Ovary (tissue), 7 donors: ENCODE measurements at regions not wholly inside any gene's neighbourhood (a gene's known extent, or its start where the extent isn't known, plus 50 kb on each side); places are given as distances from the start of the nearest gene placed in this dataset.

ENCODE experiments used
- DNase-seq, 5 donors: peaks; one replicate each; pipeline ENCODE4 v3.0.0-alpha.2; 2019 to 2020
- H3K27ac ChIP-seq, 2 donors: fragments of 200-600 bp; one replicate each; pipeline versions ENCODE4 v1.5.1 to v1.8.0; 2019 to 2022
- H3K27me3 ChIP-seq: fragments of 200-600 bp; one replicate; pipeline ENCODE4 v1.8.0; 2022
- H3K36me3 ChIP-seq: fragments of 200-600 bp; sonication (generic); one replicate; pipeline ENCODE4 v1.5.1; 2019
- H3K4me1 ChIP-seq: one replicate; pipeline ENCODE4 v1.8.1; 2013; ENCODE audit warnings: mild to moderate bottlenecking, moderate library complexity; ENCODE audit not compliant: insufficient read depth
- H3K4me3 ChIP-seq: fragments of 200-600 bp; sonication (generic); one replicate; pipeline ENCODE4 v1.5.1; 2017
- H3K9me3 ChIP-seq, 2 donors: fragments of 200-600 bp in 1 of 2; sonication (generic) in 1 of 2; one replicate each; pipeline versions ENCODE4 v1.5.1 to v1.8.1; 2013 to 2019; ENCODE audit warnings: mild to moderate bottlenecking in 1 of 2, moderate library complexity in 1 of 2
- EP300 ChIP-seq: sonication (generic); formaldehyde crosslinking; IDR thresholded peaks from one replicate; pipeline ENCODE4 v1.6.1; 2017; ENCODE audit warnings: antibody characterized with exemption
- POLR2A ChIP-seq: fragments of 450-650 bp; IDR thresholded peaks from one replicate; pipeline ENCODE4 v1.6.1; 2017; ENCODE audit warnings: antibody characterized with exemption, mild to moderate bottlenecking, moderate library complexity
- WGBS, 3 donors: extraction: QIAGEN DNeasy Blood & Tissue Kit in 1 of 3; methylation state at CpG; one replicate each; pipeline versions ENCODE4 v1.1.5 to v1.1.7; 2013 to 2017; 5-methylcytosine and 5-hydroxymethylcytosine counted together
- intact Hi-C, 4 donors: fragments of 100-400 bp; cut with DNase I; formaldehyde crosslinking; loops; one replicate each; pipeline versions ENCODE4 v1.11.0 to v1.15.1; 2022 to 2023
- TF ChIP-seq, protein P1 (sequence below), 3 donors: fragments of 450-650 bp in 2 of 3; fragments of 200-600 bp in 1 of 3; IDR thresholded peaks; one replicate each; pipeline versions ENCODE4 v1.5.1 to v1.8.0; 2016 to 2022; ENCODE audit warnings: antibody characterized with exemption in 3 of 3, mild to moderate bottlenecking in 1 of 3
- donor health status: DM: no; HTN: no; CAD: no; lungs with moderate emphysema.
- donor health status: DM: no; HTN: no; CAD: no.
- donor health status: Bipolar disorder and iron deficiency.
- donor health status: DM: no; HTN: no; CAD: no.
- donor health status: DM: yes; HTN: yes; CAD: no.

DNA sequence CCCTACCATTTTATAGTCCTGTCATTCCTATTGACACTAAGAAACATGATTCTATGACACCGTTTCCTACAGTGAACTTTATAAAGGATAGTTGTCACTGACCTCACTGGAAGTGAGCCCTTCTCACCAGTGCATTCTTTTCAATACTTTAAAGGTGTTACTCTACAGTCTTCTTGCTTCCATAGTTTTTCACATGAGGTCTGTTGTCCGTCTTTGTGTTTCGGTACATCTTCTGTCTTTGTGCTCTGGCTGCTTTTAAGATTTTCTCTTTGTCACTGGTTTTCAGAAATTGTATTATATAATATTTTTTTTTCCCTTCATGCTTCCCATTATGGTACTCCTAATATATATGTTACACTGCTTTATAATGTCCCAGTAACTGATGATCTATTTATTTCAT is 174.2 kb downstream of the KIF20B start:
- DNase-seq = no peak
- Histone ChIP-seq H3K36me3 (no peaks in the 10 kb centered on the region), H3K4me3 (no peak overlapping the region), H3K27ac (no peak overlapping the region), H3K27me3 (no peaks in the 10 kb centered on the region), H3K4me1 (no peaks in the 10 kb centered on the region), H3K9me3 (no peaks in the 10 kb centered on the region)
- no peak for TF ChIP-seq POLR2A
- TF ChIP-seq EP300 = no peak
- TF ChIP-seq, protein P1, sequence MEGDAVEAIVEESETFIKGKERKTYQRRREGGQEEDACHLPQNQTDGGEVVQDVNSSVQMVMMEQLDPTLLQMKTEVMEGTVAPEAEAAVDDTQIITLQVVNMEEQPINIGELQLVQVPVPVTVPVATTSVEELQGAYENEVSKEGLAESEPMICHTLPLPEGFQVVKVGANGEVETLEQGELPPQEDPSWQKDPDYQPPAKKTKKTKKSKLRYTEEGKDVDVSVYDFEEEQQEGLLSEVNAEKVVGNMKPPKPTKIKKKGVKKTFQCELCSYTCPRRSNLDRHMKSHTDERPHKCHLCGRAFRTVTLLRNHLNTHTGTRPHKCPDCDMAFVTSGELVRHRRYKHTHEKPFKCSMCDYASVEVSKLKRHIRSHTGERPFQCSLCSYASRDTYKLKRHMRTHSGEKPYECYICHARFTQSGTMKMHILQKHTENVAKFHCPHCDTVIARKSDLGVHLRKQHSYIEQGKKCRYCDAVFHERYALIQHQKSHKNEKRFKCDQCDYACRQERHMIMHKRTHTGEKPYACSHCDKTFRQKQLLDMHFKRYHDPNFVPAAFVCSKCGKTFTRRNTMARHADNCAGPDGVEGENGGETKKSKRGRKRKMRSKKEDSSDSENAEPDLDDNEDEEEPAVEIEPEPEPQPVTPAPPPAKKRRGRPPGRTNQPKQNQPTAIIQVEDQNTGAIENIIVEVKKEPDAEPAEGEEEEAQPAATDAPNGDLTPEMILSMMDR (IDR thresholded peaks at IDR 0.05) = no peak
- intact Hi-C loops = no loop called here
- WGBS, 3 donors = 91 to 92% (median 91%) methylated on average over 3 of the region's 3 CpGs

DNA sequence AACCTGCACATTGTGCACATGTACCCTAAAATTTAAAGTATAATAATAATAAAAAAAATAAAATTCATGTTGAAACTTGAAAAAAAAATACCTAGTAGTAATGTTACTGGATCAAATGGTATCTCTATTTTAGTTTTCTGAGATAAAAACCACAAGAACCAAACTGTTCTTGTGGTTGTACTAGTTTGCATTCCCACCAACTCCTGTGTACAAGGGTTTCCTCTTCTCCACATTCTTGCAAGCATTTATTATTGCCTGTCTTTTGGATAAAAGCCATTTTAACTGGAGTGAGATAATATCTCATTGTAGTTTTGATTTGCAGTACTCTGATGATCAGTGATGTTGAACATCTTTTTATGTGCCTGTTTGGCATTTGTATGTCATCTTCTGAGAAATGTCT is 177.7 kb downstream of the KIF20B start:
- no peaks in the 10 kb centered on the region for H3K9me3 ChIP-seq
- H3K4me3 ChIP-seq = no peak overlapping the region
- intact Hi-C loops = no loop called here
- TF ChIP-seq, protein P1 (IDR thresholded peaks at IDR 0.05) = no peak
- TF ChIP-seq EP300 (no peak), POLR2A (no peak)
- no peak overlapping the region for H3K27ac ChIP-seq
- no peak for DNase-seq
- H3K27me3 ChIP-seq = no peaks in the 10 kb centered on the region
- H3K36me3 ChIP-seq = no peaks in the 10 kb centered on the region
- H3K4me1 ChIP-seq = no peaks in the 10 kb centered on the region

DNA sequence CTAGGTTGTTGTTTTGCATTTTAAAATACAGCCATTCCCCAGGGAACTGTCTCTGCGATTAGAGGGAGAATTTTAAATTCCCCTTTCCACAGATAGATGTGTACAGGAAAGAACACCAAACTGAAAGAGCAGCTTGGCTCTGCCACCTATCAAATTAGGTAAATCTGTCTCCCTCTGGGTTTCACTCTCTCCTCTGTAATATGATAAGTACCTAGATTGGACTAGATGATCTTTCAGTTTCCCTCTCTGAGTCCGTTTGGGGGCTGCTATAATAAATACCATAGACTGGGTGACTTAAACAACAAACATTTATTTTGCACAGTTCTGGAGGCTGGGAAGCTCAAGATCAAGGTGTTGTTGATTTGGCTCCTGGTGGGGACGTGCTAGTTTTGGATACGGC is 186.0 kb downstream of the KIF20B start:
- H3K4me3 ChIP-seq = no peak overlapping the region
- no peaks in the 10 kb centered on the region for H3K9me3 ChIP-seq
- H3K27me3 ChIP-seq = no peaks in the 10 kb centered on the region
- intact Hi-C loops = no loop called here
- no peaks in the 10 kb centered on the region for H3K4me1 ChIP-seq
- no peak for TF ChIP-seq POLR2A
- no peak for TF ChIP-seq EP300
- TF ChIP-seq, protein P1 (IDR thresholded peaks at IDR 0.05) = no peak
- no peak overlapping the region for H3K27ac ChIP-seq
- DNase-seq = no peak
- WGBS, 3 donors = 47 to 51% (median 49%) methylated on average over 4 of the region's 4 CpGs
- no peaks in the 10 kb centered on the region for H3K36me3 ChIP-seq

- Histone ChIP-seq H3K27me3 (no peaks in the 10 kb centered on the region), H3K9me3 (no peaks in the 10 kb centered on the region), H3K4me1 (no peaks in the 10 kb centered on the region), H3K4me3 (no peak overlapping the region), H3K36me3 (no peaks in the 10 kb centered on the region), H3K27ac (no peak overlapping the region)
- TF ChIP-seq, protein P1 (IDR thresholded peaks at IDR 0.05) = no peak
- TF ChIP-seq POLR2A (no peak), EP300 (no peak)
- no peak for DNase-seq
- WGBS, 3 donors = 48 to 71% (median 65%) methylated on average over 7 of the region's 7 CpGs
- intact Hi-C loops = no loop called here
These were observed 186.4 kb downstream of the KIF20B start for GRCh38 chr10:89887830-89888229.
